K562 (cell line): ENCODE measurements at regions not wholly inside any gene's neighbourhood (a gene's known extent, or its start where the extent isn't known, plus 50 kb on each side); places are given as distances from the start of the nearest gene placed in this dataset.

Experiments used
- AFF4 ChIP-seq: sonication (generic); formaldehyde crosslinking; IDR thresholded peaks from 2 replicates; pipeline ENCODE4 v1.8.0; 2023; ENCODE audit warnings: mild to moderate bottlenecking, missing genetic modification reagents
- NFE2L1 ChIP-seq: fragments of 450-650 bp; IDR thresholded peaks from 2 replicates; pipeline ENCODE4 v1.6.1; 2016; ENCODE audit warnings: missing genetic modification characterization, low read depth, mild to moderate bottlenecking, missing compliant biosample characterization, moderate library complexity, borderline replicate concordance
- PCBP2 ChIP-seq: fragments of 200-400 bp; formaldehyde crosslinking; IDR thresholded peaks from 2 replicates; pipeline ENCODE4 v1.6.1; 2018; ENCODE audit warnings: low read length, low read depth, mild to moderate bottlenecking, moderate library complexity; ENCODE audit not compliant: poor library complexity, severe bottlenecking
- SNIP1 ChIP-seq: fragments of 450-650 bp; IDR thresholded peaks from 2 replicates; pipeline ENCODE4 v1.7.1; 2017; ENCODE audit warnings: low read depth, mild to moderate bottlenecking
- ZFP91 ChIP-seq: sonication (generic); formaldehyde crosslinking; IDR thresholded peaks from 2 replicates; pipeline ENCODE4 v1.8.0; 2022; ENCODE audit warnings: mild to moderate bottlenecking, missing genetic modification reagents
- ZNF354B ChIP-seq: fragments of 250-450 bp; sonication (Bioruptor Pico); IDR thresholded peaks from 2 replicates; pipeline ENCODE4 v1.4.0; 2020

- TF ChIP-seq AFF4 (CRISPR knock-in tag), result no peak
- TF ChIP-seq NFE2L1 (tag), result no peak
- TF ChIP-seq PCBP2, result no peak
- TF ChIP-seq ZNF354B, result no peak
- TF ChIP-seq ZFP91 (CRISPR knock-in tag), result no peak
- no peak for TF ChIP-seq SNIP1
Measured at GRCh38 chr4:156182269-156182668, 228.6 kb upstream of the CTSO start (continued).
